ENCODE measurements at regions not wholly inside any gene's neighbourhood (a gene's known extent, or its start where the extent isn't known, plus 50 kb on each side); places are given as distances from the start of the nearest gene placed in this dataset.

- dilution Hi-C loops (cut with MboI; ENCODE audit: extremely low pct_ligation_motif_present, low sequenced_read_pairs) (no loop called here), intact Hi-C loops (cut with micrococcal nuclease) (no loop called here)
- BruUV-seq (replicated peaks) = no TSS peak
- Histone ChIP-seq H3K4me3 (replicated peaks in 1 of 3; ENCODE audit: insufficient read depth in 1 of 3, low read depth in 1 of 3, low read length in 3 of 3) (no peak overlapping the region), H3K9me3 (replicated peaks; ENCODE audit: control insufficient read depth, insufficient read depth, low read length) (no peaks in the 10 kb centered on the region), H3K4me1 (ENCODE audit: control insufficient read depth, extremely low read depth, insufficient read depth, low read length) (no peaks in the 10 kb centered on the region), H3K36me3 (ENCODE audit: control insufficient read depth in 2 of 2, extremely low read depth in 1 of 2, insufficient read depth in 2 of 2, low read length in 2 of 2) (no peaks in the 10 kb centered on the region), H2AFZ (ENCODE audit: low read depth, low read length) (no peak overlapping the region), H3K27ac (ENCODE audit: insufficient read depth, low read depth, low read length) (no peak overlapping the region), H3K9me1 (replicated peaks; ENCODE audit: control insufficient read depth, extremely low read depth, insufficient read depth, low read length) (no peaks in the 10 kb centered on the region), H3K27me3 (ENCODE audit: control insufficient read depth in 2 of 2, insufficient read depth in 2 of 2, low read length in 2 of 2) (no peaks in the 10 kb centered on the region), H4K20me1 (replicated peaks; ENCODE audit: control insufficient read depth, extremely low read depth, insufficient read depth, low read length) (no peaks in the 10 kb centered on the region), H3K9ac (replicated peaks; ENCODE audit: extremely low read depth, insufficient read depth, low read length) (no peak overlapping the region), H3K79me2 (ENCODE audit: control insufficient read depth, insufficient read depth, low read length) (no peaks in the 10 kb centered on the region), H3K4me2 (ENCODE audit: insufficient read depth, low read length) (no peak overlapping the region)
- ChIA-PET CTCF (no interaction called here), POLR2A (no interaction called here)
- no peak for TF ChIP-seq POLR2A (IDR thresholded peaks at IDR 0.05; ENCODE audit: low read depth, low read length)
- no peak for TF ChIP-seq JUN (IDR thresholded peaks at IDR 0.05; ENCODE audit: borderline replicate concordance, insufficient read depth, insufficient read length, low read depth)
- no peak for TF ChIP-seq POLR2AphosphoS5 (IDR thresholded peaks at IDR 0.05; ENCODE audit: insufficient read depth, low read depth, low read length)
- no peak for TF ChIP-seq FOS (IDR thresholded peaks at IDR 0.05; ENCODE audit: borderline replicate concordance, insufficient read depth, low read length)
- TF ChIP-seq MYC (IDR thresholded peaks at IDR 0.05; ENCODE audit: low read depth, low read length) = no peak
- no peak for TF ChIP-seq EZH2 (IDR thresholded peaks at IDR 0.05; ENCODE audit: borderline replicate concordance, low read depth, low read length, severe bottlenecking)
- no peak for TF ChIP-seq GATA2 (IDR thresholded peaks at IDR 0.05; ENCODE audit: insufficient read depth, insufficient read length, low read depth, low read length)
- no peak for TF ChIP-seq CTCF (IDR thresholded peaks at IDR 0.05; ENCODE audit: extremely low read depth in 1 of 2, insufficient read depth in 1 of 2, low read depth in 1 of 2, low read length in 2 of 2)
- TF ChIP-seq MAX (IDR thresholded peaks at IDR 0.05; ENCODE audit: insufficient read depth, insufficient read length) = no peak
- FAIRE-seq (no peak), DNase-seq (ENCODE audit: low read depth, low spot score) (no peak)
These were observed 59.3 kb upstream of the NECTIN1 start for GRCh38 chr11:119788096-119788883.

All from endothelial cell of umbilical vein (primary cell).